A673 (cell line): ENCODE measurements at regions not wholly inside any gene's neighbourhood (a gene's known extent, or its start where the extent isn't known, plus 50 kb on each side); places are given as distances from the start of the nearest gene placed in this dataset.

Experiments used
- BruUV-seq: library from RNA; stranded (reverse); fragments of 400-500 nt; replicated peaks from 2 replicates; lab custom pipeline; 2021; lab: Mats Ljungman, UMichigan
- CTCF ChIA-PET: fragments of 300-600 bp; sonication (Branson Sonifier 250); formaldehyde crosslinking; loops from one replicate; lab custom pipeline; 2022; ENCODE audit warnings: antibody characterized with exemption; lab: Charles Lee
- POLR2A ChIA-PET: fragments of 300-600 bp; sonication (Branson Sonifier 250); formaldehyde crosslinking; loops from one replicate; lab custom pipeline; 2022; ENCODE audit warnings: antibody characterized with exemption; ENCODE audit not compliant: low non-redundant PET; lab: Charles Lee
- DNase-seq: peaks from one replicate; pipeline ENCODE4 v3.0.0-alpha.2; 2015; ENCODE audit warnings: low spot score
- H3K27ac ChIP-seq: fragments of 200-600 bp; sonication (generic); 2 replicates; pipeline ENCODE4 v1.5.1; 2016; ENCODE audit warnings: mixed run types, low read depth, mild to moderate bottlenecking, mixed read lengths, antibody characterized with exemption, low read length; ENCODE audit not compliant: poor library complexity, severe bottlenecking
- H3K27me3 ChIP-seq: fragments of 200-600 bp; sonication (generic); replicated peaks from 2 replicates; pipeline ENCODE4 v1.6.1; 2017; ENCODE audit warnings: mixed run types, low read depth, mild to moderate bottlenecking, mixed read lengths, antibody characterized with exemption, low read length; ENCODE audit not compliant: insufficient read depth, poor library complexity
- H3K36me3 ChIP-seq: fragments of 200-600 bp; sonication (generic); 2 replicates; pipeline ENCODE4 v1.6.1; 2016; ENCODE audit warnings: mixed run types, mild to moderate bottlenecking, mixed read lengths, antibody characterized with exemption, low read length; ENCODE audit not compliant: insufficient read depth, poor library complexity, severe bottlenecking
- H3K4me1 ChIP-seq: fragments of 200-600 bp; sonication (generic); 2 replicates; pipeline ENCODE4 v1.6.1; 2017; ENCODE audit warnings: mixed run types, mild to moderate bottlenecking, mixed read lengths, antibody characterized with exemption, low read length; ENCODE audit not compliant: insufficient read depth, poor library complexity, severe bottlenecking
- H3K4me3 ChIP-seq: fragments of 200-600 bp; sonication (generic); 2 replicates; pipeline ENCODE4 v1.5.1; 2016; ENCODE audit warnings: low read depth, mixed run types, mild to moderate bottlenecking, mixed read lengths, low read length; ENCODE audit not compliant: poor library complexity, severe bottlenecking
- H3K9me3 ChIP-seq: fragments of 200-600 bp; sonication (generic); 2 replicates; pipeline ENCODE4 v1.6.1; 2016; ENCODE audit warnings: mixed run types, low read depth, mild to moderate bottlenecking, mixed read lengths, antibody characterized with exemption, low read length; ENCODE audit not compliant: poor library complexity, severe bottlenecking
- CTCF ChIP-seq: fragments of 300-800, 200-600 bp; sonication (generic); conservative IDR thresholded peaks from 2 replicates; pipeline ENCODE4 v1.5.1; 2017; ENCODE audit warnings: low read depth, mild to moderate bottlenecking, antibody characterized with exemption, low read length, moderate library complexity, mixed read lengths
- EZH2 ChIP-seq: fragments of 200-600 bp; sonication (generic); IDR thresholded peaks from 2 replicates; pipeline ENCODE4 v1.6.1; 2017; ENCODE audit warnings: borderline replicate concordance, low read depth, mild to moderate bottlenecking, mixed read lengths, antibody characterized with exemption, low read length; ENCODE audit not compliant: poor library complexity, severe bottlenecking
- intact Hi-C: fragments of 100-400 bp; cut with micrococcal nuclease; formaldehyde crosslinking; loops from one replicate; pipeline ENCODE4 v1.10.0; 2022; ENCODE audit not compliant: unreplicated experiment

- DNase-seq = no peak
- no peaks in the 10 kb centered on the region for H3K9me3 ChIP-seq
- no TSS peak for BruUV-seq
- no peak overlapping the region for H3K27ac ChIP-seq
- no peaks in the 10 kb centered on the region for H3K36me3 ChIP-seq
- H3K4me3 ChIP-seq = no peak overlapping the region
- TF ChIP-seq EZH2 (no peak), CTCF (no peak)
- POLR2A ChIA-PET = no interaction called here
- intact Hi-C loops = no loop called here
- H3K27me3 ChIP-seq = peaks cover 23% of the 10 kb centered on the region
- no peaks in the 10 kb centered on the region for H3K4me1 ChIP-seq
- CTCF ChIA-PET = no interaction called here
Measured at GRCh38 chr1:95582746-95583145, 348.7 kb downstream of the RWDD3 start.

GRCh38 chr1:95583661-95584210 is 349.7 kb downstream of the RWDD3 start:
- Histone ChIP-seq H3K4me3 (no peak overlapping the region), H3K27ac (no peak overlapping the region), H3K27me3 (peaks cover 14% of the 10 kb centered on the region), H3K36me3 (no peaks in the 10 kb centered on the region), H3K4me1 (no peaks in the 10 kb centered on the region), H3K9me3 (no peaks in the 10 kb centered on the region)
- ChIA-PET POLR2A (no interaction called here), CTCF (no interaction called here)
- BruUV-seq = no TSS peak
- TF ChIP-seq CTCF = no peak
- no peak for TF ChIP-seq EZH2
- intact Hi-C loops = no loop called here
- DNase-seq = no peak

GRCh38 chr1:95584315-95584714 is 350.3 kb downstream of the RWDD3 start:
- no peak for DNase-seq
- ChIA-PET CTCF (no interaction called here), POLR2A (no interaction called here)
- BruUV-seq = no TSS peak
- H3K27ac ChIP-seq = no peak overlapping the region
- H3K36me3 ChIP-seq = no peaks in the 10 kb centered on the region
- TF ChIP-seq EZH2 (no peak), CTCF (no peak)
- no peak overlapping the region for H3K4me3 ChIP-seq
- H3K27me3 ChIP-seq = peaks cover 8% of the 10 kb centered on the region
- no peaks in the 10 kb centered on the region for H3K4me1 ChIP-seq
- no peaks in the 10 kb centered on the region for H3K9me3 ChIP-seq
- intact Hi-C loops = no loop called here
